HuH-7 (cell line): ENCODE measurements at regions not wholly inside any gene's neighbourhood (a gene's known extent, or its start where the extent isn't known, plus 50 kb on each side); places are given as distances from the start of the nearest gene placed in this dataset.

ENCODE experiments used
- DNase-seq: peaks from one replicate; pipeline ENCODE4 v3.0.0; 2011; ENCODE audit warnings: low spot score

GRCh38 chr5:57551251-57551650, 68.6 kb upstream of the ACTBL2 start:
- DNase-seq: no peak

GRCh38 chr5:57550132-57550531, 67.5 kb upstream of the ACTBL2 start:
- DNase-seq: no peak

GRCh38 chr5:57549566-57549965, 67.0 kb upstream of the ACTBL2 start:
- no peak for DNase-seq

GRCh38 chr5:57540823-57541222, 58.2 kb upstream of the ACTBL2 start:
- DNase-seq: no peak

- DNase-seq: no peak
Observed at GRCh38 chr5:57539281-57539701, 56.7 kb upstream of the ACTBL2 start.

- no peak for DNase-seq
Observed at GRCh38 chr5:57538341-57538955, 55.8 kb upstream of the ACTBL2 start.

GRCh38 chr5:57537811-57538210, 55.2 kb upstream of the ACTBL2 start:
- DNase-seq: no peak

GRCh38 chr5:57532513-57533497, 50.2 kb upstream of the ACTBL2 start:
- no peak for DNase-seq
